GM12891 (cell line): ENCODE measurements at regions not wholly inside any gene's neighbourhood (a gene's known extent, or its start where the extent isn't known, plus 50 kb on each side); places are given as distances from the start of the nearest gene placed in this dataset.

ENCODE experiments used
- DNase-seq: peaks from one replicate; pipeline ENCODE4 v3.0.0; 2011; ENCODE audit warnings: low spot score; ENCODE audit not compliant: insufficient read length
- FAIRE-seq: peaks from 2 replicates; lab custom pipeline; 2011; peaks lifted over from hg19 to GRCh38; lab: Jason Lieb, UNC
- PAX5 ChIP-seq: IDR thresholded peaks from 2 replicates; pipeline ENCODE4 v1.6.1; 2011; ENCODE audit warnings: low read length, moderate library complexity, mild to moderate bottlenecking; ENCODE audit not compliant: insufficient read depth, severe bottlenecking
- POLR2A ChIP-seq: IDR thresholded peaks from 2 replicates; pipeline ENCODE4 v1.6.1; 2011; ENCODE audit warnings: low read depth, low read length, control low read depth
- POLR2AphosphoS5 ChIP-seq: IDR thresholded peaks from 2 replicates; pipeline ENCODE4 v1.6.1; 2011; ENCODE audit warnings: low read depth, low read length, control low read depth
- POU2F2 ChIP-seq: IDR thresholded peaks from 2 replicates; pipeline ENCODE4 v1.6.1; 2011; ENCODE audit warnings: low read depth, mild to moderate bottlenecking, control low read depth, low read length, moderate library complexity
- SPI1 ChIP-seq: IDR thresholded peaks from 2 replicates; pipeline ENCODE4 v1.6.1; 2011; ENCODE audit warnings: low read depth, low read length, control low read depth
- TAF1 ChIP-seq: IDR thresholded peaks from 2 replicates; pipeline ENCODE4 v1.6.1; 2011; ENCODE audit warnings: low read depth, low read length, control low read depth

DNA sequence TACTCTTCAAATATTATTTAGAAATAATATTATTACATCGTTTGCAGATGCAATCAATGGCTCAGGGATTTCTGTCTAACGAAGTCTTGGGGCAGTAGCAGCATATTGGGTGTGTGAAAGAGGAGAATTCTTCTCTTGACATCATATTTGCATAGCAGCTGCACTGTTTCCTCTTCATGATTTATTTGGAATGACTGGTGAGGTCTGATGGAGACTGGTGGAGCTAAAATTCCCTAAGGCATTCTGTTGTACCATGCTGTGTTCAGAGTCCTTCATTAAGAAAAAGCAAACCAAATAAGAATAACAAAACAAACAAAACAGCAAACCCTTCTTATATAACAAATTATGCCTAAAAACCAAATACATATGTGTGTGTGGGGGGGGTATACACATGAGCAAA, 177.6 kb downstream of the DIRAS2 start:
- DNase-seq (no peak), FAIRE-seq (no peak)
- TF ChIP-seq POU2F2 (no peak), PAX5 (no peak), POLR2AphosphoS5 (no peak)

DNA sequence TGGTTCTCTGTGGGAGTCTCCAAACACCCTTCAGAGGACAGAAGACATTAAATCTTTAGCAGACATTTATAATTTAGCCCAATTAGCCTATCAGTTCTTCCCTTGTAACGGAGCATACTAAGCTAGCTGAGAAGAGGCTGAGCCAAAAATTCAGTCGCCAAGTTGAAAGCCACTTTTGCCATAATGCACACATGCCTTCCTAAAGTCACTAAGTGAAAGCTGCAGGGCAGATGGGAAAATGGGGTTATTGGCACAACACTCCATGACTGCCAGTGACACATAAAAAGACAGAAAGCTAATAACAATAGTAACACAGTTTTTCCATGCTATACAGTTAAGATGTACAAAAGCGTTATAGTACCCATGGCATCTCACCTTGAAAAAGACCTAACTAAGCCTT, 176.2 kb downstream of the DIRAS2 start:
- DNase-seq, result no peak
- FAIRE-seq, result no peak

GRCh38 chr9:90469435-90469834, 173.2 kb downstream of the DIRAS2 start:
- DNase-seq (no peak), FAIRE-seq (no peak)
- TF ChIP-seq TAF1 (no peak), POU2F2 (no peak)

More for the DNA sequence above, 176.2 kb downstream of the DIRAS2 start:
- TF ChIP-seq PAX5 (no peak), TAF1 (no peak), POLR2A (no peak), POLR2AphosphoS5 (no peak), SPI1 (no peak), POU2F2 (no peak)

DNA sequence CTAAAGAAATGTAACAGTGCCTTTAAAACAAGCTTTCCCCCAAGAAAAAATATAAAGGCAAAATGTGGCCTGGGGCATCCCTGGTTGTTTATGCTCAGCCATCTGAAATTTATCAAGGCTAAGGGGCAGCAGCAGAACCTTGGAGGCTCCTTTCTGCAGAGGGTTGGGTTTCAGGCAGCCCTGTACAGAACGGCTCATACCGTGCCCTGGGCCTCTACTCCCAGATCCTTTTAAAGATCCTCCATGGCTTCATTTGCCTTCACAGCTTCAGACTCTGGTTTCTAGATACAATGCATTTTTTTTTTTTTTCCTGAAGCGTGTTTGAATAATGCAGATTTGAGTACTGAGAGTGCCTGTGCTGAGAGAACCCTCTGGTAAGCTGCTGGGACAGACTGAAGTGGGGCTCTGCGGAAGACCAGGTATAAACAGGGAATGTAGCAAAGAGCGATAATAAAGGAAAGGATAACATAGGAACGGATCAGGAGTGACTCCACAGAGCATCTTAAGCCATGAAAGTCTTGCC, 172.7 kb downstream of the DIRAS2 start:
- FAIRE-seq, result no peak

DNA sequence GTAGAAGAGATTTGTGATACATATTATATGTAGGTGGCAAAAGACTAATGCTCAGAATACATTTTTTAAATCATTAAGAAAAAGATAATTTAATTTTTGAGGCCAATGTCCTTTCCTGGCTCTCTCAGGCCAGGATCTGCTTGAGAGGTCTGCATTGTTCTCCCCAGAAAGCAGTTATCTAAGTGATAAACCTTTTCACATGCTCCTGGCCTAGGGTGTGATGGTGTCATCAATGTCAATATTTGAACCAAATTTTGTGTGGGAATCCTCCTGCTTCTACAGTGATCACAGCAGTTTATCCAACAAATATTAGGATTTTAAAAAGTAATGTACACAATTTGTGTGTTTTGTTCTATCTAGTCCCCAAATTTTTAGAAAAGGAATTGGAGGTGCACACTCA, 166.6 kb downstream of the DIRAS2 start:
- TF ChIP-seq POLR2A (no peak), PAX5 (no peak), POU2F2 (no peak), POLR2AphosphoS5 (no peak), SPI1 (no peak), TAF1 (no peak)
- DNase-seq (no peak), FAIRE-seq (no peak)

More for the DNA sequence above, 172.7 kb downstream of the DIRAS2 start:
- TF ChIP-seq TAF1, result no peak
- TF ChIP-seq POLR2A, result no peak
- no peak for TF ChIP-seq POU2F2
- no peak for TF ChIP-seq SPI1
- no peak for TF ChIP-seq PAX5
- TF ChIP-seq POLR2AphosphoS5, result no peak
- DNase-seq, result no peak

DNA sequence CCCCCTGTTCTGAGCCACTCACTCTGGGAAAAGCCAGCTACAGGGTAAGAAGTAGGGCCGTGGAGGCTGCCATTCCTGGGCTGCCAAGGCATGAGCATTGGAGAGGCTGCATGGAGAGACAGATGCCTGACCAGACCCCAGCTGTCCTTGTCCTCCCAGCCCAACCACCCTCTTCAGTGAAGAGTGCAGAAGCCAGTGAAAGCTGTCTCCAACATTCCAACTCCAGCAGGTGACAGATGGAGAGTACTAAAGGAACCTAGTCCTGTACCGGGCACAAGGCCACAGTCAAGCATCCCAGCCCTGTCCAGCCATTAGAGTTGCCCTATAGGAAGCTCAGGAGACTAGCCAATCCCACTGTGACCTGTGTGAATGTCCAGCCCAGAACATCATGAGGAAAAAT, 165.1 kb downstream of the DIRAS2 start:
- FAIRE-seq (no peak), DNase-seq (no peak)

DNA sequence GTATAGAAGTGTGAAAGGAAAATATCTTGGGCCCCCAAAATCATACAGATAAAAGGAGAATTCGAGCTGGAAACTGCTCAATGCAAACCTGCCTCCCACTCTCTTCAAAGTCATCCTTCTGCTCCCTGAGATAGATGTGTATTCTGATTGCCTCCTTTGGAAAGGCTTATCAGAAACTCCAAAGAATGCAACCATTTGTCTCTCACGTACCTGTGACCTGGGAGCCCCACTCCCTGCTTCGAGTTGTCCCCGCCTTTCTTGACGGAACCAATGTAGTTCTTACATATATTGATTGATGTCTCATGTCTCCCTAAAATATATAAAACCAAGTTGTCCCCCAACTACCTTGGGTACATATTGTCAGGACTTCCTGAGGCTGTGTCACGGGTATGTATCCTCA, 163.8 kb downstream of the DIRAS2 start:
- DNase-seq (no peak), FAIRE-seq (no peak)
- TF ChIP-seq POLR2AphosphoS5 (no peak), TAF1 (no peak), SPI1 (no peak), POU2F2 (no peak), PAX5 (no peak), POLR2A (no peak)

More for the DNA sequence above, 165.1 kb downstream of the DIRAS2 start:
- TF ChIP-seq POLR2AphosphoS5 (no peak), SPI1 (no peak), POLR2A (no peak), POU2F2 (no peak), PAX5 (no peak), TAF1 (no peak)

- TF ChIP-seq POLR2A (no peak), POLR2AphosphoS5 (no peak), SPI1 (no peak), PAX5 (no peak), POU2F2 (no peak), TAF1 (no peak)
- DNase-seq, result no peak
- FAIRE-seq, result no peak
Observed at GRCh38 chr9:90485028-90485427, 157.6 kb downstream of the DIRAS2 start.

DNA sequence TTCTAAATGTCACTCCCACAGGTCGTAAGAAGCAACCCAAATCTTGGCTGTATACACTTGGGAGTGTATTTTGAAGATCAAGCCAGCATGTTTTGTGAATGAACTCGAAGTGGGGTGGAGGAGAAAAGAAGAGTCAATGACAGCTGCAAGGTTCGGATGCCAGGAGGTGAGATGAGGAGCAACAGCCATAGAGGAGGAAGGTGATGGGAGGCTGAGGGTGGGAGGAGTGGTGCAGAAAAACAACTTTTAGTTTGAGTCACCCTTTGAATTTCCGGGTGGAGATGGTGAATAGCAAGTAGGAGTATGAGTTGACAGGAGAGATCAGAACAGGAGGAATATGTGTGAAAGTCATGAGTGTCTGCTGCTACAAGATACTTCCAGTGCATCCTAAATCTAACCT, 153.6 kb downstream of the DIRAS2 start:
- no peak for TF ChIP-seq POU2F2
- no peak for TF ChIP-seq PAX5
- no peak for TF ChIP-seq POLR2AphosphoS5
- TF ChIP-seq TAF1, result no peak
- no peak for TF ChIP-seq SPI1
- TF ChIP-seq POLR2A, result no peak

GRCh38 chr9:90499761-90500160, 142.9 kb downstream of the DIRAS2 start:
- FAIRE-seq (no peak), DNase-seq (no peak)
- TF ChIP-seq POLR2AphosphoS5 (no peak), POU2F2 (no peak), POLR2A (no peak), SPI1 (no peak), PAX5 (no peak), TAF1 (no peak)

More for the DNA sequence above, 153.6 kb downstream of the DIRAS2 start:
- FAIRE-seq (no peak), DNase-seq (no peak)
